ENCODE measurements at regions not wholly inside any gene's neighbourhood (a gene's known extent, or its start where the extent isn't known, plus 50 kb on each side); places are given as distances from the start of the nearest gene placed in this dataset.
"Not testable (repeated sequence)": the region's sequence is repeated elsewhere in the genome, so short reads cannot be mapped to it uniquely, and the experiment has no call there.

DNA sequence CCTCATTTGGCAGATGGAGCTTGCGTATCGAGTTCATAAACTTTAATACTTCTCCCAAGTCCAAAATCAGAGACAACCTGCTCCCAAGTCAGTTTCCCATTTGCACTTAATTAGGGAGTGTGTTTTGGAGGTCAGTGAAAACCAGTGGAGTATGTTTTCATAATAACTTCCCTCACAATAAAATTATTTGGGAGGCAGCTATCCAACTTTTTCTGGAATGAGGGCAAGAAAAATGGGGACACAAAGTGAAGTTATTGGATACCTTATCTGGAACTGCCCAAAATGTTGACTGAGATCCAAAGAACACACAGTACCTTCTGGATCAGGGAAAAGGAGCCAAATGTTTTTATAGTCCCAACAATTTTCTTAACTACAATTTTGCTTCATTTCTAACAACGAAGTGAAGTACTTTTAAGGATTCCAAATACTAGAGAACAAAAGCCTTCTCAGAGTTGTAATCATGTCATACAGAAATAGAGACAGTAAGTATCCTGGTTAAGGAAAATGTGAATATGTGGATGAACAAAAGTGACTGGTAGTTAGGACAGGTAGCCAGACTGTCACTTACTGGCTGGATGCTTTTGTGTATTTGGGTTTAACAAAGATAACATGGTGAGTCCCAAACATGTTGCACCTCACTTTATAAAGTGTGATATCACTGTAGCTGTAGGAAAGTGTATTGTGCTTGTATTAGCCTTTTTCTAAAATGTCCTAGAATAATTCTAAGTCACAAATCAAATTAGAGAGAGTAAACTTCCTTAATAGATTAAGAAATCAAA lies 325.0 kb downstream of the HLX start:
- DNase-seq: no peak

DNA sequence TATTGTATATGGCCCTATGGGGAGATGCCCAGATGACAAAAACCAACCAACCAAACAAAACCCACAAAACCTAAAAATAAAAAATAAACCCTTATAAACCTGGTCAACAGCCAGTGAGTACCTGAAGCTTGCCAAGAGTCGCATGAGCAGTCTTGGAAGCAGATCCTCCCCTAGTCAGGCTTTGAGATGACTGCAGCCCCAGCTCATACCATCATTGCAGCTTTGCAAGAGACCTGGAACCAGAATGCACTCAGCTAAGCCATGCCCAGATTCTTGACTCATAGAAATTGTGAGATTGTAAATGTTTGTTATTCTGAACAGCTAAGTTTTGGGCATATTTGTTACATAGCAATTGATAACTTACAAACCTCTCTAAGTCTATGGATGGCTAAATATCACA lies 326.8 kb downstream of the HLX start:
- no peak for DNase-seq

DNA sequence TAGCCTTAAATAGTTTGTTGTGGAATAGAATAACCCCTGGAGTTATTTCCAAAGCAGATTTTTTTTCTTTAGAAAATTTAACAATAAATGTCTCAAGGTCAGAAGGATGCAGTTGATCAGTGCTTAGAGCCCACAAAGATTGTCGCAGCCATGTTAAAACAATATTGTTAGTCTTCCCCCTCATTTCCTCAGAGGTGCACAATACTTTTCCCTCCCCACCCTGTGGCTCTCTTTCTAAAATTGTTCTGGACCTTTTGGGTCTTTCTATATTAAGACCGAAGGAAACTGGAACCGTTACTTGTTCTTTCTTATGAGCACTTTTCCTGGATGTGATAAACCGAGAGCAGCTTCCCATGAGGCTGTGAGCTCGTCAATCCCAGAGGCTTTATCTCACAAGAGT lies 333.7 kb downstream of the HLX start:
- DNase-seq: no peak

DNA sequence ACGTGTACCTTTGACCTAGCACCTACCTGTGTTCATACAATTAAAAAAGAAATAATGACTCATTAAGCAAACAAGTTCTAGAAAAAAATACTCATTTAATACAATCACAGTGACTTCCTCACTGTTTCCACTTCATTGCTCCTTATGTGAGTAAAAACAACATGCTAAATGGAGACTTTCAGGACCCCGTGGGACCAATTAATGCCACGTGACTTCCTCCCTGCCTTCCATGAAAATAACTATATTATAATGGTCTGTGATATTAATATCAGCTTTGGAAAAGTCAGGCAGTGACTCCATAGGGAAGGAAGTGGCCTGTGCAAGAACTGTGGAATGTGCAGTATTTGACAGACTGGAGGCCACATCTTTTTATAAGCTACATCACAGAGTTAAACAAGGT lies 337.8 kb downstream of the HLX start:
- no peak for DNase-seq

DNA sequence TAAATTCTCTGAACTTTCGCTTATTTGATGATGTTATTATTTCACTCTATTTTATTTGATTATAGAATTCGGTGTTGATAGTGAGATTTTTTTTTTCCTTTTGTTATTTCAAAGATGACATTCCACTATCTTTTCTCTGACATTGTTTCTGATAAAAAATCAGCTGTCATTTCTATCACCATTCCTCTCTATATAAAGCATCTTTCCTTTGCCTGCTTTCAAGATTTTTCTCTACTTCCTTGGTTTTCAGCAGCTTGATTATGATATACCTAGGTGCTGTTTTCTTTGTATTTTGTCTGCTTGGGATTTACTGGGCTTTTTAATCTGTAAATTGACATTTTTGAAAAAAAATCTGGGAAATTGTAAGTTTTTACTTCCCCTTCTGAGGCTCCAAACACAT lies 344.0 kb downstream of the HLX start:
- no peak for DNase-seq

DNA sequence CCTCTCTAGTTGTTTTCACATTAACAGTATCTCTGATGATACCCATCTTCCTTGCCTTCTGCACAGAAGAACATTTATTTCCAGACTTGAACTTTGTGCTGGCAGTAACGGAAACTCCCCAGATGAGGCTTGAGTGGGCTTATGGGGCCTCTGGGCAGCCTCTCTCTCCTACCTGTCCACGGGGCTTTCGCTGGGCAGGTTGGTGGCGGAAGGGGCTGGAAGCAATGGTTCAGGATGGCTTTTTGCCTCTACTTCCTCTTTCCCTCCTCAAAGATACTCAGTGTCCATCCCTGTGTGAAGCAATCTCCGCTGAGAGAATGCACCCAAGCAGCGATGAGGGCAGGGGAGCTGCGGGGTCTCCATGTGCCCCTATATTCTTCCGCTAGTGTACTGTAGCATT lies 348.2 kb downstream of the HLX start:
- DNase-seq: no peak

DNA sequence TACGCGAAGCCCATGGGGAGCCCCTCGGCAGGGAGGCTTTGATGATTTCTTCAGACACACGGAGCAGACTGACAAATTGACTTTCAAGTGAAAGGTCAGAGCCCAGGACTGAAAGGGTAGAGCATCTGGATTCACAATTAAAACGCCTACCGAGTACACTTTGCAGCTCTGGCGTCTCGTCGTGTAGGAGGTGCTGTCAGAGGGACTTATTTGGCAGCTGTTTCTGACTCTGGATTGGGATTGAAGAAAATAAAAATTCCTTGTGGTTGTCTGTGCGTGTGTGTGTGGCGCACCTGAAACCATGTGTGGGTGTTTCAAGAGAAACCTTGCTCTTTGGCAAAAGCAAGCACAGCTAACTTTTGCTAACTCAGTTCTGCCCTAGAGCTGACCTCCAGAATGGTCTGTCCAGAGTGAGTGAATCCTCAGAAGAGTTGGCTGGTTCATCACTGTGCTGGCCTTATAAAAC lies 348.7 kb downstream of the HLX start:
- DNase-seq: no peak

DNA sequence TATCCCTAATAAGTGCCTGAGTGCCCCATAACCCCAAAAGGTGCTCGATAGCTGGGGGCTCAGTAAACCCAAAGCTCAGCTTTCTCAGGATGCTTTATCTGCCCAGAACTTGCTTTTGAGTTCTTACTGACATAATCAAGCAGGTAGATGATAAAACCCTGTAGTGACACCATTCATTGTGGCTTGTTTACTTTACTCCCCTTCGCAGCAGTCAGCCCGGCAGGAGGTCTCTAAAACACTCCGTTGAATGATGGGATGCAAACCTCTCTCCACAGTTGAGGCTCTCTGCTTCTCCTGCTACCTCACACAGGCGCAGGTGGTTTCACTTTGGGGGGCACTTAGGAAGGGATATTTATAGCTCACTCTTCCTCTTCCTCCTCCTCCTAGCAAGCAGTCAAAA lies 349.4 kb downstream of the HLX start:
- DNase-seq: no peak

DNA sequence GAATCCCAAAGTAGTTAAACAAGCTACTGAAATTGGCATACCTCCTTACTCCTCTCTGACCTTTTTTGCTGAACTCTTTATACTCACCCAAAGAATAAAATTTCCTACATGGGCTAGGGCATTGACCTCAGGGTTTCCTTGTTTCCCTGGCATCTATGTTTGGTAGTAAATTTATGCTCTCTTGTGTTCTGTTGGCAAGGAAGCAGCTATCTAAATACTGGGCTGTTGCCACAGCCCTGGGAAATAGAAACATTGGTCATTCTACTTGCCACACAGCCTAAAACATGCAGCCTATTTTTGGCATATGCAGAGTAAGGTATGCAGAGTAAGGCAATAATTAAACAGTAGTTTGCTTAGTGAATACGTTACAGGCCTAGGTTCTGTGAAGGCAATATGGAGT lies 351.4 kb downstream of the HLX start:
- DNase-seq: no peak

DNA sequence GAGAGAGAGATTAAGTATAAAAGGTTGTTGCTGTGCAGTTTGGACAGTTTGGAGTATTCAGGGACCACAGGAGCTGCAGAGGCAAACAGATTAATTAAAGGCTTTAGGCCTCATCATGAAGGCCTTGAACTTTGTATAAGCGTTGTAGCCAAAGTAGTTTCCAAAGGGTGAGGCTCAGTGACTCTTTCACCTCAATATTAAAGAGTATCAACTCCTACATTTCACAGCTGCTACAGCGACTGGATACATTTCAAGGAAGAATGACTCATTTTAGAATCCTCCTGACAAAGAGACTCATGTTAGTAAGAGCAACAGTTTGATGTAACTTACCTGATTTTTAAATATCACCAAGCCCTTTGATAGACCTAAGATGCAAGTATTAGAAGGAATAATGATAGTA lies 355.5 kb downstream of the HLX start:
- DNase-seq: no peak

DNA sequence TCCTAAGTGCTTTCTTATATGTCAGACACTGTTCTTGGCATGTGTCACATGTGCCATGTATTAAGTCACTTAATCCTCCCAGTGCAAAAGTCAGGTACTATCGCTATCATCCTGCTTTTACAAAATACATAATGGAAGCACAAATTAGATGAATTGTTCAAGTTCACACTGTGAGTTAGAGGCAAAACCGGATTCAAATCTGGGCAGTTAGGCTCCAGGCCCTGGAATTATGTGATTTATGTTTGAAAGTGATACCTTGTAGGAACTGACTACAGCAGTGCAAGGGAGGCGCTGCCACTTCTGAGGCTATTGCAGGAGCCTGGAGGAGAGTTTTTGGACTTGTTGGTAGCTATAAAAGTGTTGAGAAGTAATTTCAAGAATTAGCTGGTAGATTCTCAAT lies 358.3 kb downstream of the HLX start:
- DNase-seq: no peak

DNA sequence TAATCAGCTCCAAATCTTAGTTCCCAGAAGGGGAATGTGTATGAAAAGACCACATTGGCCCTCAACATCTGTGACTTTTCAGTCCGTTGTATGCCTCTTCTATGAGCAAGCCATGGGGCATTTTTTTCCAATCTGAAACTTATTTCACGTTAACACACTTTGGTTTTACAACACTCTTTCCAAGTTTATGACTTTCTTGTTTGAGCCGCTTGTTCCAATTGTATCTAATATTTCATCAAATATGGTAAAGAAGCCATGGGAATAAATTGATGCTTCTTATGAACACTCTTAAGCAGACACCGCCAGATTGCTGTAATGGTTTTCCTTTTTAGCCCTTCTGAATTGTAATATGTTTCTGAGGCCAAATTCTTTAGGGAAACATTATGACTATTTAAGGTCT lies 359.9 kb downstream of the HLX start:
- DNase-seq: no peak

DNA sequence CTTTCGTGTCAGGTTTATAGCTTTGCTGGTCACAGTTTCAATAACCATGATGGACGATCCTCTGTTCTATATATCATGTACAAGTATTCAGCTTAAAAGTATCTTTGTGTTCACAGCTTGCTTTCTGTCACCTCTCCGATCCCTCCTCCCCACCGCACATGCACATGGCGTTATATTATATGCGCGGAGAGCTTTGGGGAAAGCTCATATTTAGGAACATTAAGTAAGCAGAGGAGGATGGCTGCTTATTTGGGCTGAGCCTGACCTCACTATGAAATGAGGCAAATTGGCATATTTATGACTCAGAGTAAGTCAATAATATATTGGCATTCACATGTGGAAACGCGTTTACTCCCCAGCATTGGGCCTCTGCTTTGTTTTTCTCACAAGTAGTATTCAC lies 360.5 kb downstream of the HLX start:
- DNase-seq: no peak

DNA sequence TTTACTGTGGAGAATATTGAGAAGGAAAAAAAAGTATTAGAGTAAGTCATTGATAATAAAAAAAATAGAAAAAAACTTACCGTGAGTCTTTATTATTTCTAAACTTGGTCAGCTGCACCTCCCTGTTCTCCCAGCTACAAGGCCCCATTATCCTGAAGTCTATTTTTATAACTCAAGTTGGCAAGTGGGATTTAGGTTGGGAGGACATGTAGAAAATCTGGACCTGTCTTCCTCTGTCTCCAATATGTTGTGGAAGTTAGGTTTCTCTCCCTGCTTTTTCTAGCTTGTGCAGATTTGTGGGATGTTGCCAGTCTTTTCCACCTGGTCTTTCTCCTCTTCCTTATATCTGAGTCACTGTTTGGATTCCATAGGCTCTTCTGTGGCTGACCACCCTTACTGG lies 361.4 kb downstream of the HLX start:
- DNase-seq: no peak

DNA sequence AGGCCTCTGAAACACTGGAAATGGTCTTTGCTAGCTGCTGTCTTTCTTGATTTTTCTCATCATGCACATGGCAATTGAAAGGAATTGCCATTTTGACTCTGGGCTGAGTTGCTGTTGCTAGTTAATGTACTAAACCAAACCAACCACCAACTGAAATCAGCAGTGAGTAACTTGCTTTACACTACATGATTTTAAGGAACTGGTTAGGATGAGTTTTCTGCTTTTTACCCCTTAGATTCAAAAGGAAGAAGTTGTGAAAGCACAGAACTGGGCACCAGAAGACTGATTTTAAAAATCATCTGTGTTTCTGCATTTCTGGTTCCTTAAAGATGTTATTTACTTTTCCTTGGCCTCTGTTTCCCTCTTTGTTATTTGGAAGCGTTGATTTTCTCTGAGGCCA lies 361.9 kb downstream of the HLX start:
- no peak for DNase-seq

DNA sequence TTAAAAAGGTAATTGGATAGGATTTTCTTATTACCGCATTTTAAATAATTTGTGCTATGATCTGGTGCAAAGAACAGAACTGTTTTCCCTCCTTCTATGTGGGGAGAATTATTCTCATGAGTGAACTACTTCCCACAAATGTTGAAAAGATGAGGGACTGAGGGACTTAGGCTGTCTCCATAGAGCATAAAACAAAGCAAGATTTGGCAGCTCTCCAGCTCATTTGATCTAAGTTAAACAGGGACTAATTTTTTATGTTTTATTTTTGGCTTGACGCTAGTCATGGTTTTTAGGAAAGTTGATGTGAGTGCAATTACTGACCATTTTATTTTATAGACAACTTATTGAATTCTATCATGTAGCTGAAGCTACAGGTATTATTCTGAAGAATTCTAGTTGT lies 362.3 kb downstream of the HLX start:
- DNase-seq: no peak

DNA sequence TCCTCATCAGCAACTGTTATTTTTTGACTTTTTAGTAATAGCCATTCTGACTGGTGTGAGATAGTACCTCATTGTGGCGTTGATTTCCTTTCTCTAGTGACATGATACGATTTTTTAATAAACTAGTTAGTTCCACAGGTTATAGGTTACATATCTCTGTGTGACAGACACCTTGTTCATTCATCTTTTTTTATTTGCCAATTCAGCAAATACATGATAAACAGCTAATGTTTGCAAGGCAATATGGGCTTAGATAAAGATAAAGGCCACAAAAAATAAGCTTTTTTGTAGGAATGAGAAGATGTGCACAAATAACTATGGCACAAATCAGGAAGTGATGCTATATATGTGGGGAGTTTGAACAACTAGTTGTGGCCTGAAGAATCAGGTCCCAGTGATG lies 366.8 kb downstream of the HLX start:
- DNase-seq: no peak

DNA sequence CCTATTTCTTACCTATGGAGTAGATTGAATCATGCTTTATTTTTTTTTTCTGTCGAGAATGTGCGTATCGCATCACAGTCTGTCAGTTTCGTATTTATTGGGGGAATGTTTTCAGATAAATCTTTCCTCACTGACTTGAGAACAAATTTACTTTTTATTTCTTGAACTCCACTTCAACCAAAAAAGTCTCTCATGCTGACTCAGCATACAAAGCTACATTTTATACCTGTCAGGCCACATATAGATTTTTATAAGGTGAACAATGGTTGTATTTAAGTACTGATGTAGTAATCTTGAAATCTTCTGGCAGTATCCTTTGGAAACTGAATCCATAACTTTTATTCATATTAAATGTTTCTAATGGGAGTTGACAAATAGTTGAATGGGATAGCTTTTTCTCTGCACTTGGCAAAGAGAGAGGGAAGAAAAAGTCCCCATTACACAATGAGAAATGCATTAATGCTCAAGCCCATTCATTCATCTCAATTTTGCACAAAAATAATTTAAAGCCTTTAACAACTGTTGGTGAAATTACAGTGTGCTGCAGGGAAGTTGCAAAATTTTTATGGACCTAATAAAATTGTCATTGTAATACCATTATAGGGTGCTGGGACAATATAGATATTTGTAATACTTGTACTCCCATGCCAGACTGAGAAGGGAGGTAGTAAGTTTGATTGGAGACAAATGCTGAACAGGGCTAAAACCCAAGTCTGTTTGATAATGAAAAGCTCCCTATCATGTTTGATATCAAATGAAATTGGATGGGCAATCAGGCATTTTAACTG lies 367.6 kb downstream of the HLX start:
- DNase-seq: no peak

DNA sequence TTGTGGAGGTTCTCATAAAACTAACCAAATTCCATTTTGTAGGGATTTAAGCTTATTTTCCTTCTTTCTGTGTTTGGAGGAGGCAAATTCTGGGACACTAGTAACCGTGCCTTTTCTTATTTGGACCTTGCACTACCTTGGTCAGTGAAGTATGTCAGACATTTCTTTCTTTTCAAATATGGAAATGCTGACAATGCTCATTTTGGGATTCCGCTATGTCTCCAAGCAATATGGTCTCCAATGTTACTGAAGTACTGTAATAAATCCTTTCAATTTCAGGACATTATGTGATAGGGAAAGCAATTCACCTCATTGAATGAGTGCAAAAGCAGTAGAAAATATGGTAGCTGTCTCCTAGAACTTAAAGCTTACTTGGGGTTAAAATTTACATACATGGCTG lies 372.3 kb downstream of the HLX start:
- no peak for DNase-seq

DNA sequence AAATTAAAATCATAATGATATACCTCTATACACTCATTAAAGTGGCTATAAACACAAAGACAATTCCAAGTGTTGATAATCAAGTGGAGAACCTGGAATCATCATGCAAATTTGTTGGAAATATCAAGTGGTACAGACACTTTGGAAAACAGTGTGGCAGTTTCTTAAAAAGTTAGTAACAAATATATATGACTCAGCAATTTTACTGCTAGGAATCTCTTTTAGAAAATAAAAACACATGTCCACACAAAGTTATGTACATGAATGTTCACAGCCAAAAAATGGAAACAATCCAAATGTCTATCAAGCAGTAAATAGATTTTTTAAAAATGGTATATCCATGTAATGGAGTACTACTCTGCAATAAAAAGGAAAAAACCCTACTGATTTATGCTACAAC lies 375.6 kb downstream of the HLX start:
- DNase-seq: no peak

DNA sequence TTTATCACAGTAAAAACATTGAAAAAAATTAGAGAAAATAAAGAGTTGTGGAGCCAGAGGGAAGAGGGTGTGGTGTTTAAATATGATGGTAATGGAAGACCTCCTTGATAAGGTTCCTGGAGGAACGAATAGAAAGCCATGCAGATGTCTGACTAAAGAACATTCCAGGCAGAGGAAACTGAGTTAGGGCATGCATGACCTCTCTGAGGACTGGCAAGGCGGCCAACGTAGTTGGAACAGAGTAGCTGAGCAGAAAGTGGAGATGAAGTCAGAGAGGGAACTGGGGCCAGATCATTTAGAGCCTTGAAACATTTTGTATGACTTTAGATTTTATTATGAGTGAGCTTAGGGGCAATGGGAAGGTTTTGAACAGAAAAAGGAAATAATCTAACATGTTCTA lies 377.5 kb downstream of the HLX start:
- no peak for DNase-seq

DNA sequence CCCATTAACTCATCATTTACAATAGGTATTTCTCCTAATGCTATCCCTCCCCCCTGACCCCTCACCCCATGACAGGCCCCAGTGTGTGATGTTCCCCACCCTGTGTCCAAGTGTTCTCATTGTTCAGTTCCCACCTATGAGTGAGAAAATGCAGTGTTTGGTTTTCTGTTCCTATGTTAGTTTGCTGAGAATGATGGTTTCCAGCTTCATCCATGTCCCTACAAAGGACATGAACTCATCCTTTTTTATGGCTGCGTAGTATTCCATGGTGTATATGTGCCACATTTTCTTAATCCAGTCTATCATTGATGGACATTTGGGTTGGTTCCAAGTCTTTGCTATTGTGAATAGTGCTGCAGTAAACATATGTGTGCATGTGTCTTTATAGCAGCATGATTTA lies 378.3 kb downstream of the HLX start:
- DNase-seq: not testable (repeated sequence)

DNA sequence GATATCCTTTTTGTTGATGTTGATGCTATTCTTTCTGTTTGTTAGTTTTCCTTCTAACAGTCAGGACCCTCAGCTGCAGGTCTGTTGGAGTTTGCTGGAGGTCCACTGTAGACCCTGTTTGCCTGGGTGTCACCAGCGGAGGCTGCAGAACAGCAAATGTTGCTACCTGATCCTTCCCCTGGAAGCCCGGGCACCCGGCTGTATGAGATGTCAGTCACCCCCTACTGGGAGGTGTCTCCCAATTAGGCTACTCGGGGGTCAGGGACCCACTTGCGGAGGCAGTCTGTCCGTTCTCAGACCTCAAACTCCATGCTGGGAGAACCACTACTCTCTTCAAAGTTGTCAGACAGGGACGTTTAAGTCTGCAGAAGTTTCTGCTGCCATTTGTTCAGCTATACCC lies 383.4 kb downstream of the HLX start:
- not testable (repeated sequence) for DNase-seq

Data from activated CD8-positive, alpha-beta memory T cell treated with anti-CD3 and anti-CD28 coated beads for 24 hours (primary cell).